C4-2B (cell line): ENCODE measurements at regions not wholly inside any gene's neighbourhood (a gene's known extent, or its start where the extent isn't known, plus 50 kb on each side); places are given as distances from the start of the nearest gene placed in this dataset.

Source experiments
- H3K27ac ChIP-seq: fragments of 450-650 bp; 2 replicates; pipeline ENCODE4 v1.5.1; 2017
- CTCF ChIP-seq: fragments of 450-650 bp; conservative IDR thresholded peaks from 2 replicates; pipeline ENCODE4 v1.5.1; 2017; ENCODE audit warnings: mild to moderate bottlenecking
- ZFX ChIP-seq: fragments of 450-650 bp; IDR thresholded peaks from 2 replicates; pipeline ENCODE4 v1.6.1; 2017

GRCh38 chr3:162139841-162140240, 643.2 kb downstream of the OTOL1 start:
- no peak overlapping the region for H3K27ac ChIP-seq
- TF ChIP-seq ZFX (no peak), CTCF (no peak)

- H3K27ac ChIP-seq, result no peak overlapping the region
- no peak for TF ChIP-seq CTCF
- no peak for TF ChIP-seq ZFX
These were observed 644.7 kb downstream of the OTOL1 start for GRCh38 chr3:162141272-162141791.

GRCh38 chr3:162142511-162142910, 645.9 kb downstream of the OTOL1 start:
- H3K27ac ChIP-seq, result no peak overlapping the region
- TF ChIP-seq CTCF, result no peak
- no peak for TF ChIP-seq ZFX

GRCh38 chr3:162143180-162143579, 646.6 kb downstream of the OTOL1 start:
- TF ChIP-seq ZFX (no peak), CTCF (no peak)
- no peak overlapping the region for H3K27ac ChIP-seq

- no peak for TF ChIP-seq ZFX
- no peak for TF ChIP-seq CTCF
These were observed 651.4 kb downstream of the OTOL1 start for GRCh38 chr3:162147996-162148395.

GRCh38 chr3:162150790-162151189, 654.2 kb downstream of the OTOL1 start:
- TF ChIP-seq CTCF (no peak), ZFX (no peak)
- H3K27ac ChIP-seq, result no peak overlapping the region

More at GRCh38 chr3:162147996-162148395, 651.4 kb downstream of the OTOL1 start:
- no peak overlapping the region for H3K27ac ChIP-seq

GRCh38 chr3:162152636-162153035, 656.0 kb downstream of the OTOL1 start:
- TF ChIP-seq ZFX, result no peak
- TF ChIP-seq CTCF, result no peak

More at GRCh38 chr3:162152636-162153035, 656.0 kb downstream of the OTOL1 start:
- no peak overlapping the region for H3K27ac ChIP-seq
